ENCODE measurements at regions not wholly inside any gene's neighbourhood (a gene's known extent, or its start where the extent isn't known, plus 50 kb on each side); places are given as distances from the start of the nearest gene placed in this dataset.

- H3K27me3 ChIP-seq (ENCODE audit: insufficient read depth, low read length, poor library complexity, severe bottlenecking) = no peaks in the 10 kb centered on the region
- Mint-ChIP-seq H3K4me1 (peaks cover 0 to 11% (median 9%) of the 10 kb centered on the region in 3 donors), H3K36me3 (no peaks in the 10 kb centered on the region), H3K27ac (no peak overlapping the region), H3K4me3 (peak overlapping the region in 6 of 7 donors; percentile 29 to 76 (median 58)), H3K27me3 (peaks cover 23 to 26% of the 10 kb centered on the region in 2 donors), H3K9me3 (peaks cover 0 to 5% (median 0%) of the 10 kb centered on the region in 5 donors)
- ChIA-PET CTCF (no interaction called here), POLR2A (no interaction called here)
- DNase-seq = peak in 2 of 5 donors; percentile 30 to 31
- no peaks in the 10 kb centered on the region for H3K9me3 ChIP-seq (ENCODE audit: low read length)
- no peaks in the 10 kb centered on the region for H3K4me1 ChIP-seq (ENCODE audit: insufficient read depth, low read length)
- H3K27ac ChIP-seq (ENCODE audit: low read depth, low read length) = no peak overlapping the region
- H3K36me3 ChIP-seq (ENCODE audit: insufficient read depth, low read length) = no peaks in the 10 kb centered on the region
- no peak overlapping the region for H3K4me3 ChIP-seq (ENCODE audit: low read length)
Measured at GRCh38 chr19:28727480-28728159, 485.3 kb downstream of the UQCRFS1 start.

DNA sequence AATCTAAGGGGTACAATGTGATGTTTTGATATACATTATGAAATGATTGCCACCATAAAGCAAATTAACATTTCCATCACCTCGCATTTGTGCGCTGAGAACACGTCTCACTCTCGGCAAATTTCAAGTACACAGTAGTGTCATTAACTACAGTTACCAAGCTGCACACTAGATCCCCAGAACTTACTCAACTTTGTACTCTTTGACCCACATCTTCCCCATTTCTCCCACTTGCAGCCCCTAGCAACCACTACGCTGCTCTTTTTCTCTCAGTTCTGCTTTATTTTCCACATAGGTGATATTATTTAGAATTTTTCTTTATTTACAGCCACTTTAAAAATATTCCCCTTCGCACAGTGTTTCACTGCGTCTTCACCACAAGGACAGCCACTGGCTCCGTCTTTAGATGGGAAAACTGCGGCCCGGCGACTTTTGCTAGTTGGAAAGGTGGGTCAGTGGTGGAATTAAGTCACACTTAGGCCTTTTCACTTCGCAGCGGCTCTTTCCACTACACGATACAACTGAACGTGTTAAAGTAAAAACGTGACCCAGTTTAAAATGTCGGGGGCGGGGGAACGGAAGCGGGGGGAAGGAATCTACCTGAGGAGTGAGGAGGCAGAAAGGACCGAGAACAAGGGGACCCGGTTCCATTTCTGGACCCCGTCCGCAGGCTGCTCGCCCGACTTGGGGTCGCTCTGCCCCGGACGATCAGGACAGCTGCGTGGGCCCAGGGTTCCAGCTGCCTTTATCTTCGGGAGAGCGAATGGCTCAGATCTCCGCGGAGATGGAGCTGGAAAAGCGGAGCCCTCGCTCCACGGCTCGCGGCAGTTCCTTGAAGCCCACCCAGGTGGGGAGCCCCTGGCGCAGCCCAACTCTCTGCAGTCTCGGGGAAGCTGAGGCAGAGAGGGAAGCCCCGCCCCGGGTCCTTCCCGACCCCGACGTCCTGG is 486.1 kb downstream of the UQCRFS1 start:
- DNase-seq = no peak
- Histone ChIP-seq H3K9me3 (ENCODE audit: low read length) (no peaks in the 10 kb centered on the region), H3K27ac (ENCODE audit: low read depth, low read length) (no peak overlapping the region), H3K36me3 (ENCODE audit: insufficient read depth, low read length) (no peaks in the 10 kb centered on the region), H3K4me3 (ENCODE audit: low read length) (no peak overlapping the region), H3K4me1 (ENCODE audit: insufficient read depth, low read length) (no peaks in the 10 kb centered on the region), H3K27me3 (ENCODE audit: insufficient read depth, low read length, poor library complexity, severe bottlenecking) (no peaks in the 10 kb centered on the region)
- peaks cover 0 to 11% (median 9%) of the 10 kb centered on the region in 3 donors for H3K4me1 Mint-ChIP-seq
- peaks cover 0 to 5% (median 0%) of the 10 kb centered on the region in 5 donors for H3K9me3 Mint-ChIP-seq
- ChIA-PET CTCF (no interaction called here), POLR2A (no interaction called here)
- H3K27me3 Mint-ChIP-seq = peaks cover 23 to 26% of the 10 kb centered on the region in 2 donors
- H3K27ac Mint-ChIP-seq = peak overlapping the region in 1 of 8 donors; percentile 9
- H3K36me3 Mint-ChIP-seq = no peaks in the 10 kb centered on the region
- H3K4me3 Mint-ChIP-seq = peak overlapping the region in 6 of 7 donors; percentile 21 to 65 (median 40)

GRCh38 chr19:28718909-28719308 is 494.0 kb downstream of the UQCRFS1 start:
- Histone ChIP-seq H3K4me1 (ENCODE audit: insufficient read depth, low read length) (no peaks in the 10 kb centered on the region), H3K27me3 (ENCODE audit: insufficient read depth, low read length, poor library complexity, severe bottlenecking) (no peaks in the 10 kb centered on the region), H3K4me3 (ENCODE audit: low read length) (no peak overlapping the region), H3K27ac (ENCODE audit: low read depth, low read length) (no peak overlapping the region), H3K9me3 (ENCODE audit: low read length) (no peaks in the 10 kb centered on the region), H3K36me3 (ENCODE audit: insufficient read depth, low read length) (no peaks in the 10 kb centered on the region)
- Mint-ChIP-seq H3K36me3 (no peaks in the 10 kb centered on the region), H3K9me3 (peaks cover 0 to 9% (median 0%) of the 10 kb centered on the region in 5 donors), H3K27ac (peak overlapping the region in 1 of 8 donors; percentile 40), H3K4me1 (no peaks in the 10 kb centered on the region), H3K4me3 (no peak overlapping the region), H3K27me3 (peaks cover 0 to 2% of the 10 kb centered on the region in 2 donors)
- ChIA-PET CTCF (no interaction called here), POLR2A (no interaction called here)
- DNase-seq = no peak

DNA sequence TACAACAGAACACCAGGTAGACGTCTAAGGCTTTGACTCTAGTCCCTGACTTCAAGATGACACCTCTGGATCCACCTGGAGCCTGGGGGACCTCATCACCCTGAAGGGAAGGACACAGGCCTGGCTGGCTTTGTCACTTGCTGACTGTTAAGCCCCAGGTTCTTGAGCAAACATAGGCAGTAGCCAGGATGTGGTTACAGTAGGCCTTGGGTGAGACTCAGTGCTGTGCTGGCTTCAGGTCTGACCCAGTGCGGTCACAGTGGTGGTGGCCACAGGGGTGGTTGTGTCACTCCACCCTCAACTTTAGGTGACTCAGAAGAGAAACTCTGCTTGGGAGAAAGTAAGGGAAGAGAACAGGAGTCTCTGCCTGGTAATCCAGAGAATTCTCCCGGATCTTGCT is 497.8 kb downstream of the UQCRFS1 start:
- Histone ChIP-seq H3K36me3 (ENCODE audit: insufficient read depth, low read length) (no peaks in the 10 kb centered on the region), H3K4me1 (ENCODE audit: insufficient read depth, low read length) (no peaks in the 10 kb centered on the region), H3K27ac (ENCODE audit: low read depth, low read length) (no peak overlapping the region), H3K27me3 (ENCODE audit: insufficient read depth, low read length, poor library complexity, severe bottlenecking) (no peaks in the 10 kb centered on the region), H3K9me3 (ENCODE audit: low read length) (no peaks in the 10 kb centered on the region), H3K4me3 (ENCODE audit: low read length) (no peak overlapping the region)
- ChIA-PET CTCF (no interaction called here), POLR2A (no interaction called here)
- no peak overlapping the region for H3K4me3 Mint-ChIP-seq
- H3K4me1 Mint-ChIP-seq = no peaks in the 10 kb centered on the region
- DNase-seq = no peak
- H3K36me3 Mint-ChIP-seq = no peaks in the 10 kb centered on the region
- H3K9me3 Mint-ChIP-seq = peaks cover 0 to 9% (median 0%) of the 10 kb centered on the region in 5 donors
- H3K27me3 Mint-ChIP-seq = peaks cover 0 to 4% of the 10 kb centered on the region in 2 donors
- no peak overlapping the region for H3K27ac Mint-ChIP-seq

DNA sequence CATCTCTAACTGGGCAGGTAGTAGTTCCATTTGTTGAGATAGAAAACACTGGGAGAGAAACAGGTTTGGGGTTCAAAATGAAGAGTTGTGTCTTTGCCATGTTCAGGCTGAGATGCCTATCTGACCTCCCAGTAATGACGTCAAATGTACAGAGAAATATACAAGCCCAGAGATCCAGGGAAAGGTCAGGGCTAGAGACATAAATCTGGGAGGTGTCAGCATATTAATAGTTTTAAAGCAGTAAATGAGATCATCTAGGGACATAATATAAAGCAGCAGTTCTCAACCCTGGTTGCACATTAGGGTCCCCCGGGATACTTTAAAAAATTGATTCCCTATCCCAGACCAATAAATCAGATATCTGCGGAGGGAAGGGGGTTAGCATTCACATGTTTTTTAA is 501.5 kb downstream of the UQCRFS1 start:
- H3K27ac ChIP-seq (ENCODE audit: low read depth, low read length) = no peak overlapping the region
- peaks cover 0 to 2% (median 0%) of the 10 kb centered on the region in 5 donors for H3K9me3 Mint-ChIP-seq
- H3K27me3 ChIP-seq (ENCODE audit: insufficient read depth, low read length, poor library complexity, severe bottlenecking) = no peaks in the 10 kb centered on the region
- DNase-seq = no peak
- ChIA-PET POLR2A (no interaction called here), CTCF (no interaction called here)
- H3K4me3 Mint-ChIP-seq = no peak overlapping the region
- no peaks in the 10 kb centered on the region for H3K4me1 ChIP-seq (ENCODE audit: insufficient read depth, low read length)
- no peak overlapping the region for H3K27ac Mint-ChIP-seq
- peaks cover 2 to 3% of the 10 kb centered on the region in 2 donors for H3K27me3 Mint-ChIP-seq
- H3K36me3 Mint-ChIP-seq = no peaks in the 10 kb centered on the region
- H3K9me3 ChIP-seq (ENCODE audit: low read length) = no peaks in the 10 kb centered on the region
- no peaks in the 10 kb centered on the region for H3K4me1 Mint-ChIP-seq
- H3K36me3 ChIP-seq (ENCODE audit: insufficient read depth, low read length) = no peaks in the 10 kb centered on the region
- no peak overlapping the region for H3K4me3 ChIP-seq (ENCODE audit: low read length)

DNA sequence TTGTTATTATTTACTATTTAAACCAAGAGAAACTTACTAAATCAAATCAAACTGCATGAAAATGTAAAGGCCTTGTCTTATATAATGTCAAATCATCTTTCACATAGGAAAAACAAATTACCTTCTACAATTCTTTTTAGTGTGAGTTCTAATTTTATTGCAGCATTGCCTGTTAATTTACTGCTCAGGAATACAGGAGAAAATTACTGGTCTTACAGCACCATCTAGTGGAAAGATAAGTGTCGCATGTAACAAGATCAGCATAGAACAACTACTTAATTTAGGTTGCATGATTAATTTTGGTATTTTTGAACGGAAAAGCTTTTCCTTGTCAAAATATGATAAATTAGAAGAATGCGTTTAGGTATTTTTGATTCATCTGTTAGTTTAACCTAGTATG is 502.7 kb downstream of the UQCRFS1 start:
- ChIA-PET CTCF (no interaction called here), POLR2A (no interaction called here)
- Histone ChIP-seq H3K9me3 (ENCODE audit: low read length) (no peaks in the 10 kb centered on the region), H3K36me3 (ENCODE audit: insufficient read depth, low read length) (no peaks in the 10 kb centered on the region), H3K27ac (ENCODE audit: low read depth, low read length) (no peak overlapping the region), H3K4me1 (ENCODE audit: insufficient read depth, low read length) (no peaks in the 10 kb centered on the region), H3K27me3 (ENCODE audit: insufficient read depth, low read length, poor library complexity, severe bottlenecking) (no peaks in the 10 kb centered on the region), H3K4me3 (ENCODE audit: low read length) (no peak overlapping the region)
- Mint-ChIP-seq H3K27ac (no peak overlapping the region), H3K36me3 (no peaks in the 10 kb centered on the region), H3K27me3 (peaks cover 2 to 3% of the 10 kb centered on the region in 2 donors), H3K9me3 (no peaks in the 10 kb centered on the region), H3K4me3 (no peak overlapping the region), H3K4me1 (no peaks in the 10 kb centered on the region)
- peak in 2 of 5 donors; percentile 27 to 29 for DNase-seq

- no peak for DNase-seq
- Mint-ChIP-seq H3K27ac (no peak overlapping the region), H3K4me1 (no peaks in the 10 kb centered on the region), H3K4me3 (no peak overlapping the region), H3K9me3 (peaks cover 0 to 5% (median 0%) of the 10 kb centered on the region in 5 donors), H3K36me3 (no peaks in the 10 kb centered on the region), H3K27me3 (peaks cover 0 to 3% of the 10 kb centered on the region in 2 donors)
- Histone ChIP-seq H3K4me3 (ENCODE audit: low read length) (no peak overlapping the region), H3K27ac (ENCODE audit: low read depth, low read length) (no peak overlapping the region), H3K9me3 (ENCODE audit: low read length) (no peaks in the 10 kb centered on the region), H3K36me3 (ENCODE audit: insufficient read depth, low read length) (no peaks in the 10 kb centered on the region), H3K27me3 (ENCODE audit: insufficient read depth, low read length, poor library complexity, severe bottlenecking) (no peaks in the 10 kb centered on the region), H3K4me1 (ENCODE audit: insufficient read depth, low read length) (no peaks in the 10 kb centered on the region)
- ChIA-PET CTCF (no interaction called here), POLR2A (no interaction called here)
Measured at GRCh38 chr19:28706693-28707092, 506.3 kb downstream of the UQCRFS1 start.

GRCh38 chr19:28705008-28705407 is 507.9 kb downstream of the UQCRFS1 start:
- ChIA-PET POLR2A (no interaction called here), CTCF (no interaction called here)
- H3K27me3 Mint-ChIP-seq = peaks cover 0 to 3% of the 10 kb centered on the region in 2 donors
- Histone ChIP-seq H3K27me3 (ENCODE audit: insufficient read depth, low read length, poor library complexity, severe bottlenecking) (no peaks in the 10 kb centered on the region), H3K9me3 (ENCODE audit: low read length) (no peaks in the 10 kb centered on the region), H3K36me3 (ENCODE audit: insufficient read depth, low read length) (no peaks in the 10 kb centered on the region), H3K27ac (ENCODE audit: low read depth, low read length) (no peak overlapping the region), H3K4me3 (ENCODE audit: low read length) (no peak overlapping the region), H3K4me1 (ENCODE audit: insufficient read depth, low read length) (no peaks in the 10 kb centered on the region)
- no peaks in the 10 kb centered on the region for H3K4me1 Mint-ChIP-seq
- no peak overlapping the region for H3K4me3 Mint-ChIP-seq
- H3K9me3 Mint-ChIP-seq = peaks cover 0 to 5% (median 0%) of the 10 kb centered on the region in 5 donors
- H3K36me3 Mint-ChIP-seq = no peaks in the 10 kb centered on the region
- H3K27ac Mint-ChIP-seq = no peak overlapping the region
- DNase-seq = no peak

All from CD8-positive, alpha-beta memory T cell (primary cell).